ENCODE measurements at regions not wholly inside any gene's neighbourhood (a gene's known extent, or its start where the extent isn't known, plus 50 kb on each side); places are given as distances from the start of the nearest gene placed in this dataset.

GRCh38 chr1:106276871-106277270, 779.6 kb upstream of the PRMT6 start:
- TF ChIP-seq CTCF (IDR thresholded peaks at IDR 0.05) = no peak
- TF ChIP-seq POLR2A (IDR thresholded peaks at IDR 0.05) = no peak
